Ovary (tissue), 3 donors: ENCODE measurements at regions not wholly inside any gene's neighbourhood (a gene's known extent, or its start where the extent isn't known, plus 50 kb on each side); places are given as distances from the start of the nearest gene placed in this dataset.

Source experiments
- CTCF ChIP-seq, 3 donors: fragments of 450-650 bp in 2 of 3; fragments of 200-600 bp in 1 of 3; IDR thresholded peaks; one replicate each; pipeline versions ENCODE4 v1.5.1 to v1.8.0; 2016 to 2022; ENCODE audit warnings: antibody characterized with exemption in 3 of 3, mild to moderate bottlenecking in 1 of 3
- POLR2A ChIP-seq: fragments of 450-650 bp; IDR thresholded peaks from one replicate; pipeline ENCODE4 v1.6.1; 2017; ENCODE audit warnings: antibody characterized with exemption, mild to moderate bottlenecking, moderate library complexity
- donor health status: DM: no; HTN: no; CAD: no.

- TF ChIP-seq CTCF (IDR thresholded peaks at IDR 0.05) (no peak), POLR2A (no peak)
Observed at GRCh38 chr4:181193131-181193930, 1049.9 kb upstream of the TENM3 start.
